Endothelial cell of umbilical vein (primary cell): ENCODE measurements at regions not wholly inside any gene's neighbourhood (a gene's known extent, or its start where the extent isn't known, plus 50 kb on each side); places are given as distances from the start of the nearest gene placed in this dataset.

ENCODE experiments used
- BruUV-seq: library from RNA; stranded (reverse); fragments of 400-500 nt; replicated peaks from 2 replicates; lab custom pipeline; 2021; lab: Mats Ljungman, UMichigan
- CTCF ChIA-PET: fragments of 300-600, 350-600 bp; sonication (Branson Sonifier 250); formaldehyde crosslinking; loops from one replicate; lab custom pipeline; 2021; ENCODE audit warnings: antibody characterized with exemption, inconsistent platforms; lab: Charles Lee
- POLR2A ChIA-PET: fragments of 300-600, 350-600 bp; sonication (Branson Sonifier 250); formaldehyde crosslinking; loops from one replicate; lab custom pipeline; 2021; ENCODE audit warnings: antibody characterized with exemption, inconsistent platforms; lab: Charles Lee
- DNase-seq: peaks from one replicate; pipeline ENCODE4 v3.0.0-alpha.2; 2011; ENCODE audit warnings: low read depth, low spot score
- FAIRE-seq: peaks from 2 replicates; lab custom pipeline; 2011; peaks lifted over from hg19 to GRCh38; lab: Jason Lieb, UNC
- H2AFZ ChIP-seq: 2 replicates; pipeline ENCODE4 v1.6.0; 2012; ENCODE audit warnings: low read depth, low read length, control low read depth, inconsistent platforms
- H3K27ac ChIP-seq: 2 replicates; pipeline ENCODE4 v1.5.1; 2011; ENCODE audit warnings: low read depth, mild to moderate bottlenecking, control low read depth, low read length, moderate library complexity; ENCODE audit not compliant: insufficient read depth
- H3K27me3 ChIP-seq, 2 experiments: 2 replicates each; pipeline versions ENCODE4 v1.6.0 to v1.6.1; 2011; ENCODE audit warnings: low read length in 2 of 2, mixed read lengths in 1 of 2; ENCODE audit not compliant: control insufficient read depth in 2 of 2, insufficient read depth in 2 of 2
- H3K36me3 ChIP-seq, 2 experiments: 2 replicates in 1 of 2; 3 replicates in 1 of 2; pipeline ENCODE4 v1.5.1; 2011; ENCODE audit warnings: low read length in 2 of 2, mild to moderate bottlenecking in 1 of 2, moderate library complexity in 1 of 2; ENCODE audit not compliant: control insufficient read depth in 2 of 2, insufficient read depth in 2 of 2; ENCODE audit errors: extremely low read depth in 1 of 2
- H3K4me1 ChIP-seq: 3 replicates; pipeline ENCODE4 v1.5.1; 2011; ENCODE audit warnings: mild to moderate bottlenecking, low read length; ENCODE audit not compliant: control insufficient read depth, insufficient read depth; ENCODE audit errors: extremely low read depth
- H3K4me2 ChIP-seq: 2 replicates; pipeline ENCODE4 v1.6.1; 2011; ENCODE audit warnings: low read length, control low read depth, mixed read lengths; ENCODE audit not compliant: insufficient read depth
- H3K4me3 ChIP-seq, 3 experiments: fragments of 200-600 bp in 1 of 3; sonication (generic), shearing (Covaris generic) in 1 of 3; replicated peaks in 1 of 3; 2 replicates each; pipeline ENCODE4 v1.5.1; 2011 to 2016; ENCODE audit warnings: control low read depth in 3 of 3, low read length in 3 of 3, mild to moderate bottlenecking in 2 of 3, inconsistent platforms in 1 of 3, low read depth in 1 of 3, moderate library complexity in 1 of 3; ENCODE audit not compliant: insufficient read depth in 1 of 3
- H3K79me2 ChIP-seq: 2 replicates; pipeline ENCODE4 v1.6.0; 2012; ENCODE audit warnings: low read length, inconsistent platforms; ENCODE audit not compliant: control insufficient read depth, insufficient read depth
- H3K9ac ChIP-seq: replicated peaks from 2 replicates; pipeline ENCODE3; 2011; ENCODE audit warnings: low read length, control low read depth; ENCODE audit not compliant: insufficient read depth; ENCODE audit errors: extremely low read depth
- H3K9me1 ChIP-seq: replicated peaks from 3 replicates; pipeline ENCODE4 v1.6.0; 2011; ENCODE audit warnings: mild to moderate bottlenecking, low read length; ENCODE audit not compliant: control insufficient read depth, insufficient read depth; ENCODE audit errors: extremely low read depth
- H3K9me3 ChIP-seq: replicated peaks from 2 replicates; pipeline ENCODE4 v1.5.1; 2012; ENCODE audit warnings: low read length, inconsistent platforms; ENCODE audit not compliant: control insufficient read depth, insufficient read depth
- H4K20me1 ChIP-seq: replicated peaks from 2 replicates; pipeline ENCODE3; 2011; ENCODE audit warnings: mild to moderate bottlenecking, low read length; ENCODE audit not compliant: control insufficient read depth, insufficient read depth; ENCODE audit errors: extremely low read depth
- EZH2 ChIP-seq: IDR thresholded peaks from 2 replicates; pipeline ENCODE4 v1.6.1; 2012; ENCODE audit warnings: borderline replicate concordance, low read depth, mild to moderate bottlenecking, moderate library complexity, low read length, inconsistent platforms; ENCODE audit not compliant: severe bottlenecking
- FOS ChIP-seq: IDR thresholded peaks from 2 replicates; pipeline ENCODE4 v1.6.1; 2011; ENCODE audit warnings: mild to moderate bottlenecking, low read length, moderate library complexity, borderline replicate concordance; ENCODE audit not compliant: insufficient read depth
- GATA2 ChIP-seq: IDR thresholded peaks from 2 replicates; pipeline ENCODE4 v1.7.0; 2011; ENCODE audit warnings: low read depth, mild to moderate bottlenecking, moderate library complexity, mixed read lengths, low read length; ENCODE audit not compliant: insufficient read length, insufficient read depth
- JUN ChIP-seq: IDR thresholded peaks from 2 replicates; pipeline ENCODE4 v1.6.1; 2011; ENCODE audit warnings: borderline replicate concordance, low read depth; ENCODE audit not compliant: insufficient read length, insufficient read depth
- MAX ChIP-seq: IDR thresholded peaks from 2 replicates; pipeline ENCODE4 v1.6.1; 2011; ENCODE audit not compliant: insufficient read depth, insufficient read length
- MYC ChIP-seq: IDR thresholded peaks from one replicate; pipeline ENCODE4 v1.6.1; 2011; ENCODE audit warnings: mild to moderate bottlenecking, low read depth, low read length
- POLR2A ChIP-seq: IDR thresholded peaks from 2 replicates; pipeline ENCODE4 v1.6.1; 2012; ENCODE audit warnings: low read depth, mild to moderate bottlenecking, control low read depth, low read length
- POLR2AphosphoS5 ChIP-seq: IDR thresholded peaks from 2 replicates; pipeline ENCODE4 v1.6.1; 2012; ENCODE audit warnings: low read depth, mild to moderate bottlenecking, control low read depth, low read length, moderate library complexity; ENCODE audit not compliant: insufficient read depth
- dilution Hi-C: fragments of 300-500 bp; cut with MboI; formaldehyde crosslinking; loops from one replicate; pipeline ENCODE4 v1.15.0; 2019; ENCODE audit warnings: low sequenced_read_pairs; ENCODE audit not compliant: extremely low pct_ligation_motif_present
- intact Hi-C: fragments of 100-400 bp; cut with micrococcal nuclease; formaldehyde crosslinking; loops from one replicate; pipeline ENCODE4 v1.10.0; 2022
- TF ChIP-seq, protein P1 (sequence below), 2 donors: IDR thresholded peaks; 1 replicate in 1 of 2; 2 replicates in 1 of 2; pipeline ENCODE4 v1.5.1; 2011; ENCODE audit warnings: low read length in 2 of 2, mild to moderate bottlenecking in 2 of 2, moderate library complexity in 2 of 2, control low read depth in 1 of 2, inconsistent platforms in 1 of 2, low read depth in 1 of 2; ENCODE audit not compliant: insufficient read depth in 1 of 2; ENCODE audit errors: extremely low read depth in 1 of 2

GRCh38 chr13:40444241-40444640 is 222.2 kb downstream of the FOXO1 start:
- Histone ChIP-seq H3K4me3 (no peak overlapping the region), H2AFZ (no peak overlapping the region), H3K9me1 (no peaks in the 10 kb centered on the region), H3K27ac (no peak overlapping the region), H3K4me1 (peaks cover 46% of the 10 kb centered on the region), H4K20me1 (no peaks in the 10 kb centered on the region), H3K4me2 (no peak overlapping the region), H3K9ac (no peak overlapping the region), H3K9me3 (no peaks in the 10 kb centered on the region), H3K27me3 (no peaks in the 10 kb centered on the region), H3K36me3 (no peaks in the 10 kb centered on the region), H3K79me2 (no peaks in the 10 kb centered on the region)
- CTCF ChIA-PET: interaction anchor here (0.7 kb wide), 2 partner anchors 501 to 667 kb away, joined by 3 read pairs; no protein-coding TSS in a partner anchor
- DNase-seq (no peak), FAIRE-seq (no peak)
- dilution Hi-C loops (no loop called here), intact Hi-C loops (loop anchor here (2.0 to 10.0 kb wide), 4 partner anchors 115 to 759 kb away; no protein-coding TSS in a partner anchor)
- TF ChIP-seq FOS (no peak), POLR2A (no peak), POLR2AphosphoS5 (no peak), JUN (no peak), MAX (no peak), GATA2 (no peak), EZH2 (no peak), MYC (no peak)
- TF ChIP-seq, protein P1, sequence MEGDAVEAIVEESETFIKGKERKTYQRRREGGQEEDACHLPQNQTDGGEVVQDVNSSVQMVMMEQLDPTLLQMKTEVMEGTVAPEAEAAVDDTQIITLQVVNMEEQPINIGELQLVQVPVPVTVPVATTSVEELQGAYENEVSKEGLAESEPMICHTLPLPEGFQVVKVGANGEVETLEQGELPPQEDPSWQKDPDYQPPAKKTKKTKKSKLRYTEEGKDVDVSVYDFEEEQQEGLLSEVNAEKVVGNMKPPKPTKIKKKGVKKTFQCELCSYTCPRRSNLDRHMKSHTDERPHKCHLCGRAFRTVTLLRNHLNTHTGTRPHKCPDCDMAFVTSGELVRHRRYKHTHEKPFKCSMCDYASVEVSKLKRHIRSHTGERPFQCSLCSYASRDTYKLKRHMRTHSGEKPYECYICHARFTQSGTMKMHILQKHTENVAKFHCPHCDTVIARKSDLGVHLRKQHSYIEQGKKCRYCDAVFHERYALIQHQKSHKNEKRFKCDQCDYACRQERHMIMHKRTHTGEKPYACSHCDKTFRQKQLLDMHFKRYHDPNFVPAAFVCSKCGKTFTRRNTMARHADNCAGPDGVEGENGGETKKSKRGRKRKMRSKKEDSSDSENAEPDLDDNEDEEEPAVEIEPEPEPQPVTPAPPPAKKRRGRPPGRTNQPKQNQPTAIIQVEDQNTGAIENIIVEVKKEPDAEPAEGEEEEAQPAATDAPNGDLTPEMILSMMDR (IDR thresholded peaks at IDR 0.05; ENCODE audit: extremely low read depth in 1 of 2, insufficient read depth in 1 of 2, low read depth in 1 of 2, low read length in 2 of 2): no peak
- POLR2A ChIA-PET: no interaction called here
- no TSS peak for BruUV-seq
